Superior temporal gyrus (tissue), 1 donor: ENCODE measurements at regions not wholly inside any gene's neighbourhood (a gene's known extent, or its start where the extent isn't known, plus 50 kb on each side); places are given as distances from the start of the nearest gene placed in this dataset.

Source experiments
- DNase-seq: peaks from one replicate; pipeline ENCODE4 v3.0.0-alpha.2; 2016; ENCODE audit errors: extremely low spot score

GRCh38 chr4:148757171-148757570 is 315.0 kb upstream of the NR3C2 start:
- no peak for DNase-seq

GRCh38 chr4:148749403-148749802 is 307.2 kb upstream of the NR3C2 start:
- no peak for DNase-seq

- no peak for DNase-seq
Observed at GRCh38 chr4:148747721-148748268, 305.6 kb upstream of the NR3C2 start.

- no peak for DNase-seq
Observed at GRCh38 chr4:148740701-148741100, 298.5 kb upstream of the NR3C2 start.

- DNase-seq = no peak
Observed at GRCh38 chr4:148737061-148737770, 295.0 kb upstream of the NR3C2 start.

- no peak for DNase-seq
Observed at GRCh38 chr4:148735432-148736155, 293.4 kb upstream of the NR3C2 start.

- no peak for DNase-seq
Observed at GRCh38 chr4:148730766-148731165, 288.6 kb upstream of the NR3C2 start.

- DNase-seq = no peak
Observed at GRCh38 chr4:148730082-148730640, 287.9 kb upstream of the NR3C2 start.

GRCh38 chr4:148717988-148718387 is 275.8 kb upstream of the NR3C2 start:
- DNase-seq = no peak

GRCh38 chr4:148716431-148717052 is 274.3 kb upstream of the NR3C2 start:
- no peak for DNase-seq

- DNase-seq = no peak
Observed at GRCh38 chr4:148704291-148704690, 262.1 kb upstream of the NR3C2 start.

- no peak for DNase-seq
Observed at GRCh38 chr4:148694702-148695101, 252.5 kb upstream of the NR3C2 start.

- no peak for DNase-seq
Observed at GRCh38 chr4:148693913-148694649, 251.9 kb upstream of the NR3C2 start.

- no peak for DNase-seq
Observed at GRCh38 chr4:148692242-148692641, 250.0 kb upstream of the NR3C2 start.

- no peak for DNase-seq
Observed at GRCh38 chr4:148686449-148686848, 244.2 kb upstream of the NR3C2 start.

GRCh38 chr4:148684638-148685037 is 242.4 kb upstream of the NR3C2 start:
- DNase-seq = no peak

GRCh38 chr4:148680884-148681283 is 238.7 kb upstream of the NR3C2 start:
- no peak for DNase-seq

- no peak for DNase-seq
Observed at GRCh38 chr4:148676344-148676743, 234.1 kb upstream of the NR3C2 start.

- no peak for DNase-seq
Observed at GRCh38 chr4:148674876-148675275, 232.7 kb upstream of the NR3C2 start.

GRCh38 chr4:148664636-148665035 is 222.4 kb upstream of the NR3C2 start:
- DNase-seq = no peak

- no peak for DNase-seq
Observed at GRCh38 chr4:148654131-148654530, 211.9 kb upstream of the NR3C2 start.

- DNase-seq = no peak
Observed at GRCh38 chr4:148653681-148654080, 211.5 kb upstream of the NR3C2 start.
